ENCODE measurements at regions not wholly inside any gene's neighbourhood (a gene's known extent, or its start where the extent isn't known, plus 50 kb on each side); places are given as distances from the start of the nearest gene placed in this dataset.
"Not testable (repeated sequence)": the region's sequence is repeated elsewhere in the genome, so short reads cannot be mapped to it uniquely, and the experiment has no call there.

DNA sequence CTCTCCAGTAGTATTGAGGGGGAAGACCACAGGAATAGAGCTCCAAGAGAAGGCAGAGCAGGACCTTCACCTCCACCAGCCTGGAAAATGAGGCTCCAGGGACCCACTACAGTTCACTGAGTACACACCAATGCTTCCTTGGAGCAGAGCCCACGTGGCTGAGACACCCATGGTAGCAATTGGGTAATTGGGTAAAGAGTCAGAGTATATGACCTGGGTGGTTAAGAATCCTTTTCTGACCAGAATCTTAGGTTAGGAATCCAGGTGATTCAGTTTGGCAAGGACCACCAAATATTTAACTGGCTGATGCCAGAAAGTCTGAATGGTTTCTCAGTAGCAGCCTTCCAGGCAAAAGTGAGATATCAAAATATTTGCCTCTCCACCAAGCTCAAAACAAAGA is 107.7 kb downstream of the MDH1 start:
- Histone ChIP-seq H3K4me3 (ENCODE audit: low read depth in 1 of 2, low read length in 2 of 2) (no peak overlapping the region), H3K27me3 (ENCODE audit: low read depth, low read length) (no peaks in the 10 kb centered on the region), H3K4me1 (ENCODE audit: control insufficient read depth in 1 of 2, insufficient read depth in 2 of 2, low read length in 2 of 2) (no peaks in the 10 kb centered on the region), H3K27ac (ENCODE audit: low read length) (no peak overlapping the region), H3K36me3 (ENCODE audit: control insufficient read depth in 1 of 2, insufficient read depth in 2 of 2, low read length in 2 of 2) (no peaks in the 10 kb centered on the region), H3K9me3 (ENCODE audit: control insufficient read depth in 1 of 2, low read length in 2 of 2) (no peaks in the 10 kb centered on the region)

DNA sequence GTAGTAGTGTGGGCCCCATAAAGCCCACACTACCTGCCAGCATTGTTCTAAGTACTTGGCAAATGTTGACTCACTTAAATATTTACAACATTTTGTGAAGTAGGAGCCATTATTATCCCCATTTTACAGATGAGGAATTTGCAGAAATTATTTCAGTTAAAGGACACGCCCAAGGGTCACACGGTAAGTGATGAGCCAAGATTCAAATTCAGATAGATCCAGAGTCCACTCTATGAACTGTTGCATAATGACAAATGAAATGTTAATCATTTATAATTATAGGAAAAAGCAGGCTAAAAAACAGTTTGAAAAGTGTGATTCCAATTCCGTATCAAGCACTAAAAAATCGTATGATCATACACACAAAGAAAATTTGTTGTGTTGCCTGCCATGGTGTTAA is 108.4 kb downstream of the MDH1 start:
- Histone ChIP-seq H3K4me3 (ENCODE audit: low read depth in 1 of 2, low read length in 2 of 2) (no peak overlapping the region), H3K4me1 (ENCODE audit: control insufficient read depth in 1 of 2, insufficient read depth in 2 of 2, low read length in 2 of 2) (no peaks in the 10 kb centered on the region), H3K27me3 (ENCODE audit: low read depth, low read length) (no peaks in the 10 kb centered on the region), H3K36me3 (ENCODE audit: control insufficient read depth in 1 of 2, insufficient read depth in 2 of 2, low read length in 2 of 2) (no peaks in the 10 kb centered on the region), H3K9me3 (ENCODE audit: control insufficient read depth in 1 of 2, low read length in 2 of 2) (no peaks in the 10 kb centered on the region), H3K27ac (ENCODE audit: low read length) (no peak overlapping the region)

- Histone ChIP-seq H3K27ac (ENCODE audit: low read length) (peak overlapping the region; percentile 35), H3K4me3 (ENCODE audit: low read depth in 1 of 2, low read length in 2 of 2) (no peak overlapping the region), H3K4me1 (ENCODE audit: control insufficient read depth in 1 of 2, insufficient read depth in 2 of 2, low read length in 2 of 2) (no peaks in the 10 kb centered on the region), H3K9me3 (ENCODE audit: control insufficient read depth in 1 of 2, low read length in 2 of 2) (no peaks in the 10 kb centered on the region), H3K36me3 (ENCODE audit: control insufficient read depth in 1 of 2, insufficient read depth in 2 of 2, low read length in 2 of 2) (no peaks in the 10 kb centered on the region), H3K27me3 (ENCODE audit: low read depth, low read length) (no peaks in the 10 kb centered on the region)
These were observed 110.2 kb downstream of the MDH1 start for GRCh38 chr2:63698786-63699548.

- no peaks in the 10 kb centered on the region for H3K27me3 ChIP-seq (ENCODE audit: low read depth, low read length)
- H3K4me3 ChIP-seq (ENCODE audit: low read depth in 1 of 2, low read length in 2 of 2) = no peak overlapping the region
- peak overlapping the region; percentile 19 for H3K27ac ChIP-seq (ENCODE audit: low read length)
- H3K9me3 ChIP-seq (ENCODE audit: control insufficient read depth in 1 of 2, low read length in 2 of 2) = no peaks in the 10 kb centered on the region
- H3K36me3 ChIP-seq (ENCODE audit: control insufficient read depth in 1 of 2, insufficient read depth in 2 of 2, low read length in 2 of 2) = no peaks in the 10 kb centered on the region
- no peaks in the 10 kb centered on the region for H3K4me1 ChIP-seq (ENCODE audit: control insufficient read depth in 1 of 2, insufficient read depth in 2 of 2, low read length in 2 of 2)
These were observed 110.7 kb downstream of the MDH1 start for GRCh38 chr2:63699549-63699839.

- Histone ChIP-seq H3K9me3 (ENCODE audit: control insufficient read depth in 1 of 2, low read length in 2 of 2) (no peaks in the 10 kb centered on the region), H3K27ac (ENCODE audit: low read length) (no peak overlapping the region), H3K27me3 (ENCODE audit: low read depth, low read length) (no peaks in the 10 kb centered on the region), H3K4me3 (ENCODE audit: low read depth in 1 of 2, low read length in 2 of 2) (no peak overlapping the region), H3K4me1 (ENCODE audit: control insufficient read depth in 1 of 2, insufficient read depth in 2 of 2, low read length in 2 of 2) (no peaks in the 10 kb centered on the region), H3K36me3 (ENCODE audit: control insufficient read depth in 1 of 2, insufficient read depth in 2 of 2, low read length in 2 of 2) (no peaks in the 10 kb centered on the region)
These were observed 111.5 kb downstream of the MDH1 start for GRCh38 chr2:63700271-63700670.

DNA sequence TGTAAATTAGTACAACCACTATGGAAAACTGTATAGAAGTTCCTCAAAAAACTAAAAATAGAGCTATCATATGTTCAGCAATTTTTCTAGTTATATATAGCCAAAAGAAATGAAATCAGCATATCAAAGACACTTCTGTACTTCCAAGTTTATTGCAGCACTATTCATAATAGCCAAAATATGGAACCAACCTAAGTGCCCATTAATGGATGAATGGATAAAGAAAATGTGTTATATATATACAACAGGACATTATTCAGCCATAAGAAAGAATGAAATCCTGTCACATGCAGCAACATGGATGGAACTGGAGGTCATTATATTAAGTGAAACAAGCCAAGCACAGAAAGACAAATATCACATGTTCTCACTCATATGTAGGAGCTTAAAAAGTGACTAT is 112.6 kb downstream of the MDH1 start:
- no peaks in the 10 kb centered on the region for H3K4me1 ChIP-seq (ENCODE audit: control insufficient read depth in 1 of 2, insufficient read depth in 2 of 2, low read length in 2 of 2)
- no peak overlapping the region for H3K27ac ChIP-seq (ENCODE audit: low read length)
- no peaks in the 10 kb centered on the region for H3K9me3 ChIP-seq (ENCODE audit: control insufficient read depth in 1 of 2, low read length in 2 of 2)
- no peaks in the 10 kb centered on the region for H3K27me3 ChIP-seq (ENCODE audit: low read depth, low read length)
- H3K4me3 ChIP-seq (ENCODE audit: low read depth in 1 of 2, low read length in 2 of 2) = no peak overlapping the region
- H3K36me3 ChIP-seq (ENCODE audit: control insufficient read depth in 1 of 2, insufficient read depth in 2 of 2, low read length in 2 of 2) = no peaks in the 10 kb centered on the region

DNA sequence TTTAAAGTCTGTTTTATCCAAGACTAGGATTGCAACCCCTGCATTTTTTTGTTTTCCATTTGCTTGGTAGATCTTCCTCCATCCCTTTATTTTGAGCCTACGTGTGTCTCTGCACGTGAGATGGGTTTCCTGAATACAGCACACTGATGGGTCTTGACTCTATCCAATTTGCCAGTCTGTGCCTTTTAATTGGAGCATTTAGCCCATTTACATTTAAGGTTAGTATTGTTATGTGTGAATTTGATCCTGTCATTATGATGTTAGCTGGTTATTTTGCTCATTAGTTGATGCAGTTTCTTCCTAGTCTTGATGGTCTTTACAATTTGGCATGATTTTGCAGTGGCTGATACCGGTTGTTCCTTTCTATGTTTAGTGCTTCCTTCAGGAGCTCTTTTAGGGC is 117.3 kb downstream of the MDH1 start:
- not testable (repeated sequence) for H3K4me1 ChIP-seq (ENCODE audit: control insufficient read depth in 1 of 2, insufficient read depth in 2 of 2, low read length in 2 of 2); H3K27ac ChIP-seq (ENCODE audit: low read length); H3K9me3 ChIP-seq (ENCODE audit: control insufficient read depth in 1 of 2, low read length in 2 of 2); H3K4me3 ChIP-seq (ENCODE audit: low read depth in 1 of 2, low read length in 2 of 2); H3K27me3 ChIP-seq (ENCODE audit: low read depth, low read length); H3K36me3 ChIP-seq (ENCODE audit: control insufficient read depth in 1 of 2, insufficient read depth in 2 of 2, low read length in 2 of 2)

DNA sequence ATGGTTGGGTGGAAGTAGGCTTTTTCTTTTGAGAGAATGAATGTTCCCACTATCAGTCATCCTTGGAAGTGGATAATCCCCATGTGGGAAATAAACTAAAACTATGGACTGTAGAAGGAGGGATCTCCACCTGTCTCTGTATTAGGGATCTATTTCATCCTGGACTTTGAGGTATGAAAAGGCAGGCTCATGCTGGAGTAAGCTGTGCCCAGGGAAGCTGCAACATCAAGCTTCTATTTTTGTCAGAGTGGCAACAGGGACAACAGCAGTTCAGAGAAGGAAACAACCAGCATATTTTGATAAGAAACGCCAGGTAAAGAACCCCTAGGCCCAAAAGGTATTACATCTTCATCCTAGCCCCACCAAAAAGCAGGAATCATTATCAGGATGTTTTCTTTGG is 122.0 kb downstream of the MDH1 start:
- H3K9me3 ChIP-seq (ENCODE audit: control insufficient read depth in 1 of 2, low read length in 2 of 2) = no peaks in the 10 kb centered on the region
- H3K27ac ChIP-seq (ENCODE audit: low read length) = no peak overlapping the region
- H3K4me3 ChIP-seq (ENCODE audit: low read depth in 1 of 2, low read length in 2 of 2) = no peak overlapping the region
- no peaks in the 10 kb centered on the region for H3K36me3 ChIP-seq (ENCODE audit: control insufficient read depth in 1 of 2, insufficient read depth in 2 of 2, low read length in 2 of 2)
- no peaks in the 10 kb centered on the region for H3K4me1 ChIP-seq (ENCODE audit: control insufficient read depth in 1 of 2, insufficient read depth in 2 of 2, low read length in 2 of 2)
- no peaks in the 10 kb centered on the region for H3K27me3 ChIP-seq (ENCODE audit: low read depth, low read length)

- Histone ChIP-seq H3K4me3 (ENCODE audit: low read depth in 1 of 2, low read length in 2 of 2) (no peak overlapping the region), H3K27me3 (ENCODE audit: low read depth, low read length) (no peaks in the 10 kb centered on the region), H3K4me1 (ENCODE audit: control insufficient read depth in 1 of 2, insufficient read depth in 2 of 2, low read length in 2 of 2) (no peaks in the 10 kb centered on the region), H3K9me3 (ENCODE audit: control insufficient read depth in 1 of 2, low read length in 2 of 2) (no peaks in the 10 kb centered on the region), H3K36me3 (ENCODE audit: control insufficient read depth in 1 of 2, insufficient read depth in 2 of 2, low read length in 2 of 2) (no peaks in the 10 kb centered on the region), H3K27ac (ENCODE audit: low read length) (no peak overlapping the region)
These were observed 124.0 kb downstream of the MDH1 start for GRCh38 chr2:63712748-63713147.

DNA sequence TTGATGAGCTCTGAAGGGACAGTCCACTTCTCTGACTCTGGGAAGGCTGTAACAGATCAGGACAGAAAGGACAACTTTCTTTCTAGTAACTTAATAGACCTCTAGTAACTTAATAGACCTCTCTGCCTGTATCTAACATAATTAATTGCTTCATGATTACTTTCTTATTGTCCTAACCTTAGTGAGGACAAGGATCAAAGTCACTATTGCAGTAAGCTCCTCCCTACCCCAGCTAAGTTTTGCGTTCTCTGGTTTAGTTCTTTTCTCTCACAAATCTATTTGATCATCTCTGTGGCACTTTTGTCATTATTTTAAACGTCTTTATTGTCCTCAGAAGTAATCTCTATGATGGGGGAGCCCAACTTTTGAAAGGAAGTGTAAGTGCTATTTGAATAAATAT is 125.5 kb upstream of the UGP2 start:
- Histone ChIP-seq H3K4me1 (ENCODE audit: control insufficient read depth in 1 of 2, insufficient read depth in 2 of 2, low read length in 2 of 2) (no peaks in the 10 kb centered on the region), H3K4me3 (ENCODE audit: low read depth in 1 of 2, low read length in 2 of 2) (no peak overlapping the region), H3K36me3 (ENCODE audit: control insufficient read depth in 1 of 2, insufficient read depth in 2 of 2, low read length in 2 of 2) (no peaks in the 10 kb centered on the region), H3K27ac (ENCODE audit: low read length) (no peak overlapping the region), H3K9me3 (ENCODE audit: control insufficient read depth in 1 of 2, low read length in 2 of 2) (no peaks in the 10 kb centered on the region), H3K27me3 (ENCODE audit: low read depth, low read length) (no peaks in the 10 kb centered on the region)

DNA sequence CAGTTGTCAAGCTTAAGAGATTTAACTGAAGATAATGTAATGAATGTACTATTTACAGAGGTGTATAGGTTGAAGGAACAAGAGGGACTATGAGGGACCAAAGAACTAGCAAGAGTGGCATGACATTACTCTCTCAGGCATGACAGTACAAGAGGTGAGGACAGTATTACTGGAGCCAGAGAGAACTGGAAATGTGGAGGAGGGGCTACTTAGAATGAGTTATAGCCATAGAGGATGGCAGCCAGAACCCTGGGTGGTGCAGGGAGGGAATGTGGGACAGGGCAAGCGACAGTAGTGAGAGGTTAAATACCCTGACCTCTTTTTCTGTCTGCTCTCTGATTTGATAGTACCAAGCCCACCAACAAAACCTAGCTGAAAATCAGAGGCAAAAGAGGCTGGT is 122.6 kb upstream of the UGP2 start:
- Histone ChIP-seq H3K9me3 (ENCODE audit: control insufficient read depth in 1 of 2, low read length in 2 of 2) (no peaks in the 10 kb centered on the region), H3K27ac (ENCODE audit: low read length) (no peak overlapping the region), H3K4me1 (ENCODE audit: control insufficient read depth in 1 of 2, insufficient read depth in 2 of 2, low read length in 2 of 2) (no peaks in the 10 kb centered on the region), H3K27me3 (ENCODE audit: low read depth, low read length) (no peaks in the 10 kb centered on the region), H3K36me3 (ENCODE audit: control insufficient read depth in 1 of 2, insufficient read depth in 2 of 2, low read length in 2 of 2) (no peaks in the 10 kb centered on the region), H3K4me3 (ENCODE audit: low read depth in 1 of 2, low read length in 2 of 2) (no peak overlapping the region)

- H3K27ac ChIP-seq (ENCODE audit: low read length) = no peak overlapping the region
- H3K4me3 ChIP-seq (ENCODE audit: low read depth in 1 of 2, low read length in 2 of 2) = no peak overlapping the region
These were observed 120.6 kb upstream of the UGP2 start for GRCh38 chr2:63721082-63721424.

More at GRCh38 chr2:63721082-63721424, 120.6 kb upstream of the UGP2 start:
- Histone ChIP-seq H3K27me3 (ENCODE audit: low read depth, low read length) (no peaks in the 10 kb centered on the region), H3K36me3 (ENCODE audit: control insufficient read depth in 1 of 2, insufficient read depth in 2 of 2, low read length in 2 of 2) (no peaks in the 10 kb centered on the region), H3K4me1 (ENCODE audit: control insufficient read depth in 1 of 2, insufficient read depth in 2 of 2, low read length in 2 of 2) (no peaks in the 10 kb centered on the region), H3K9me3 (ENCODE audit: control insufficient read depth in 1 of 2, low read length in 2 of 2) (no peaks in the 10 kb centered on the region)
